ENCODE measurements at regions not wholly inside any gene's neighbourhood (a gene's known extent, or its start where the extent isn't known, plus 50 kb on each side); places are given as distances from the start of the nearest gene placed in this dataset.

DNA sequence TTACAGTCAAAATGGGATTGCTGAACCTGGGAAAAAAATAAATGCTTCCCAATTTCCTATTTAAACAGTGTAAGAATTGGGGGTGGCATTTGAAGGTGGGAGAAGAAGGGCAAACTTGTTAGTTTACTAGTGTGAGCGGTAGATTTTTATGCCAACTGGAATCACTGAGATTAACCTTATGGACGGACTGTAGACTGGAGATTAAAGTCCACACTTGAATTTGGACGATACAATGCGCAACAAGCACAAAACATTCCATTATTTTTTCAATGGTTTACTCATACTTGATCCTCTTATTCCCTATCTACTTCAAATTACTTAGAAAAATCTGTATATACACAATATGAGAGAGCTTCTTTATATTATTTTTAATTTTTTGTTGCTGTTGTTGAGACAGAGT is 269.6 kb upstream of the KLF14 start:
- TF ChIP-seq, protein P1, sequence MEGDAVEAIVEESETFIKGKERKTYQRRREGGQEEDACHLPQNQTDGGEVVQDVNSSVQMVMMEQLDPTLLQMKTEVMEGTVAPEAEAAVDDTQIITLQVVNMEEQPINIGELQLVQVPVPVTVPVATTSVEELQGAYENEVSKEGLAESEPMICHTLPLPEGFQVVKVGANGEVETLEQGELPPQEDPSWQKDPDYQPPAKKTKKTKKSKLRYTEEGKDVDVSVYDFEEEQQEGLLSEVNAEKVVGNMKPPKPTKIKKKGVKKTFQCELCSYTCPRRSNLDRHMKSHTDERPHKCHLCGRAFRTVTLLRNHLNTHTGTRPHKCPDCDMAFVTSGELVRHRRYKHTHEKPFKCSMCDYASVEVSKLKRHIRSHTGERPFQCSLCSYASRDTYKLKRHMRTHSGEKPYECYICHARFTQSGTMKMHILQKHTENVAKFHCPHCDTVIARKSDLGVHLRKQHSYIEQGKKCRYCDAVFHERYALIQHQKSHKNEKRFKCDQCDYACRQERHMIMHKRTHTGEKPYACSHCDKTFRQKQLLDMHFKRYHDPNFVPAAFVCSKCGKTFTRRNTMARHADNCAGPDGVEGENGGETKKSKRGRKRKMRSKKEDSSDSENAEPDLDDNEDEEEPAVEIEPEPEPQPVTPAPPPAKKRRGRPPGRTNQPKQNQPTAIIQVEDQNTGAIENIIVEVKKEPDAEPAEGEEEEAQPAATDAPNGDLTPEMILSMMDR (IDR thresholded peaks at IDR 0.05): no peak
- H3K27ac ChIP-seq (ENCODE audit: low read depth in 1 of 2, low read length in 2 of 2): no peak overlapping the region
- H3K9me3 ChIP-seq (ENCODE audit: control insufficient read depth in 1 of 2, insufficient read depth in 1 of 2, low read length in 2 of 2): no peaks in the 10 kb centered on the region
- intact Hi-C loops (cut with DNase I, micrococcal nuclease): loop anchor here in 1 of 2 experiments (2.0 kb wide), 1 partner anchor 13 kb away; no protein-coding TSS in a partner anchor
- ChIA-PET POLR2A (interaction anchor here (0.7 to 1.6 kb wide), 5 partner anchors 9 to 21 kb away, joined by 3 to 4 read pairs (median 3); no protein-coding TSS in a partner anchor), CTCF (interaction anchor here (1.2 to 2.4 kb wide), 2 partner anchors 10 to 106 kb away, joined by 5 to 6 read pairs; no protein-coding TSS in a partner anchor)
- peaks cover 5% of the 10 kb centered on the region for H3K9me3 Mint-ChIP-seq
- H3K4me1 Mint-ChIP-seq (ENCODE audit: low read depth): peaks cover 87% of the 10 kb centered on the region
- peaks cover 45% of the 10 kb centered on the region for H3K4me1 ChIP-seq (ENCODE audit: insufficient read depth, low read length)
- peaks cover 53% of the 10 kb centered on the region for H3K36me3 ChIP-seq (ENCODE audit: insufficient read depth, low read length)
- DNase-seq (no peak), ATAC-seq (ENCODE audit: poor library complexity) (no peak)
- H3K27me3 Mint-ChIP-seq: no peaks in the 10 kb centered on the region
- no peak overlapping the region for H3K4me3 ChIP-seq (ENCODE audit: low read length)
- H3K36me3 Mint-ChIP-seq (ENCODE audit: low read depth): peaks cover 76% of the 10 kb centered on the region
- peak overlapping the region; percentile 70 for H3K27ac Mint-ChIP-seq
- H3K4me3 Mint-ChIP-seq: no peak overlapping the region
- H3K27me3 ChIP-seq (ENCODE audit: control insufficient read depth in 1 of 2, insufficient read depth in 2 of 2, low read length in 2 of 2): no peaks in the 10 kb centered on the region

DNA sequence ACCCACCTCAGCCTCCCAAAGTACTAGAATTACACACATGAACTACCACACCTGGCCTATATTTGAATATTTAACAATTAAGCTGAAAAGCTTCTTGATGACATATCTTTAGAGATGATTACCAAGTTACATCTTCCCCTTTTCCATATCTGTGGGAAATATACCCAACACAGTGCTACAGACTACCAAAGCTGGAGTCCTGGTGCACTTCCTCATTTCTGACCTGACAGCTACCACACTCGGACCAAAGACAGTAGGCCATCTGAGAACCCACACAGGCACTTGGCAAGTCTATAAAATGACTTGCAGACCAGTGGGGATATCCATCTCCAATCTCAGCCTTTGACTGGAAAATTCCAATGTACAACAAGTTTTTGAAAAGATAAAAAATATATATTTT is 270.4 kb upstream of the KLF14 start:
- intact Hi-C loops (cut with DNase I, micrococcal nuclease): loop anchor here in 1 of 2 experiments (2.0 kb wide), 1 partner anchor 14 kb away; no protein-coding TSS in a partner anchor
- H3K4me3 Mint-ChIP-seq: no peak overlapping the region
- Histone ChIP-seq H3K27me3 (ENCODE audit: control insufficient read depth in 1 of 2, insufficient read depth in 2 of 2, low read length in 2 of 2) (no peaks in the 10 kb centered on the region), H3K9me3 (ENCODE audit: control insufficient read depth in 1 of 2, insufficient read depth in 1 of 2, low read length in 2 of 2) (no peaks in the 10 kb centered on the region), H3K36me3 (ENCODE audit: insufficient read depth, low read length) (peaks cover 52% of the 10 kb centered on the region), H3K4me1 (ENCODE audit: insufficient read depth, low read length) (peaks cover 47% of the 10 kb centered on the region), H3K27ac (ENCODE audit: low read depth in 1 of 2, low read length in 2 of 2) (no peak overlapping the region), H3K4me3 (ENCODE audit: low read length) (no peak overlapping the region)
- TF ChIP-seq, protein P1 (IDR thresholded peaks at IDR 0.05): no peak
- POLR2A ChIA-PET: interaction anchor here (0.7 to 1.6 kb wide), 3 partner anchors 8 to 22 kb away, joined by 3 read pairs; no protein-coding TSS in a partner anchor
- H3K36me3 Mint-ChIP-seq (ENCODE audit: low read depth): peaks cover 69% of the 10 kb centered on the region
- DNase-seq (no peak), ATAC-seq (ENCODE audit: poor library complexity) (no peak)
- peaks cover 5% of the 10 kb centered on the region for H3K9me3 Mint-ChIP-seq
- peaks cover 87% of the 10 kb centered on the region for H3K4me1 Mint-ChIP-seq (ENCODE audit: low read depth)
- H3K27ac Mint-ChIP-seq: peak overlapping the region; percentile 66
- no peaks in the 10 kb centered on the region for H3K27me3 Mint-ChIP-seq
- CTCF ChIA-PET: interaction anchor here (1.2 to 2.4 kb wide), 3 partner anchors 10 to 107 kb away, joined by 3 to 6 read pairs (median 5); no protein-coding TSS in a partner anchor

DNA sequence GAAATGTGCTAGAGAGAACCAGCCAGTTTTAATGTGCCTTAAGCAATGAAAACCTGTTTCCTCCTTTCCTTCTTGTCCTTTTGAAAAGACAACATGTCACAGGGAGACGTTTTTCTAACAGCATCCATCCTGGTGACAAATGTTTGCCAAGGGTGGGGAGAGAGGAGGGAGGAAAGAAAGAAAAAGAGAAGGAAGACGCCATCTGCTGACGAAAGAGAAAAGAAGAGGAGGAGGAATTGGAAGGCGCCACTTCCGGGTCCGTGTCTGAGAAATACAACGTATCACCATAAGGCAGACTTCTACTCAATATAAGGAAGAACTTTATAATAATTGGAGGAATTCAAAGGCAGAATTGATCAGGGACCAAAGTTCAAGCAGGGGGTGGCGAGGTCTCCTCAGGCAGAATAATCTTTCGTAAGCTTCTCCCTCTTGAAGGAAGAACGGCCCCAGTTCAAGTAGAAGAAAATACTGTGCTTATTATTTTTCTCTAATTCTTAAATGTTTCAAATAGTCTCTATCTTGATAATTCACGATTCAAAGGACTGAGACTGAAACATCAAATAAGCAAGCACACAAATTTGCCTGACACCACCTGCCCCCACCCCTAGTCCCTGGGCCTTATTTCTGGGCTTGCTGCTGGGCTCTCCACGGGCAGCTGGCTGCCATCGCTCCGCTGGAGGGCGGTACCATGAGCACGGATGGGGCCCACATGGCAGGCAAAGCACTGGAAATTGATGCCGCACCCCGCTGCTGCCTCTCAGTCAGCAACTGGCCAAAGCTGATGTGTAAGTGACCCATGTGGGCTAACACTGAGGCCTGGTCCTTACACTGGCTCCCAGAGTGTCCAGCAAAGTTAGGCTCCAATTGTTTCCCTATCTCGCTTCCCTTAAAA is 273.7 kb upstream of the KLF14 start:
- peak overlapping the region; percentile 40 for H3K4me3 Mint-ChIP-seq
- intact Hi-C loops (cut with DNase I, micrococcal nuclease): loop anchor here (1.0 to 5.0 kb wide), 5 partner anchors 25 to 110 kb away; no protein-coding TSS in a partner anchor
- Histone ChIP-seq H3K9me3 (ENCODE audit: control insufficient read depth in 1 of 2, insufficient read depth in 1 of 2, low read length in 2 of 2) (no peaks in the 10 kb centered on the region), H3K36me3 (ENCODE audit: insufficient read depth, low read length) (peaks cover 21% of the 10 kb centered on the region), H3K4me1 (ENCODE audit: insufficient read depth, low read length) (peaks cover 61% of the 10 kb centered on the region), H3K27me3 (ENCODE audit: control insufficient read depth in 1 of 2, insufficient read depth in 2 of 2, low read length in 2 of 2) (no peaks in the 10 kb centered on the region), H3K27ac (ENCODE audit: low read depth in 1 of 2, low read length in 2 of 2) (peak overlapping the region; percentile 36 to 71), H3K4me3 (ENCODE audit: low read length) (no peak overlapping the region)
- peak overlapping the region; percentile 76 for H3K27ac Mint-ChIP-seq
- ChIA-PET POLR2A (interaction anchor here (1.2 to 1.9 kb wide), 4 partner anchors 9 to 111 kb away, joined by 3 to 13 read pairs (median 4); no protein-coding TSS in a partner anchor), CTCF (interaction anchor here (0.5 to 1.8 kb wide), 7 partner anchors 13 to 111 kb away, joined by 3 to 5 read pairs (median 4); no protein-coding TSS in a partner anchor)
- DNase-seq (peak in 11 of 14 experiments; percentile 27 to 83 (median 48)), ATAC-seq (ENCODE audit: poor library complexity) (peak; percentile 60)
- peaks cover 3% of the 10 kb centered on the region for H3K9me3 Mint-ChIP-seq
- no peaks in the 10 kb centered on the region for H3K27me3 Mint-ChIP-seq
- TF ChIP-seq, protein P1 (IDR thresholded peaks at IDR 0.05): peak; percentile 77
- peaks cover 93% of the 10 kb centered on the region for H3K4me1 Mint-ChIP-seq (ENCODE audit: low read depth)
- peaks cover 48% of the 10 kb centered on the region for H3K36me3 Mint-ChIP-seq (ENCODE audit: low read depth)
